GM19023 (cell line): ENCODE measurements at regions not wholly inside any gene's neighbourhood (a gene's known extent, or its start where the extent isn't known, plus 50 kb on each side); places are given as distances from the start of the nearest gene placed in this dataset.

Source experiments
- ATAC-seq: cut with Tn5 transposase; IDR thresholded peaks from one replicate; pipeline ENCODE4 v1.9.1; 2021; ENCODE audit warnings: mild to moderate bottlenecking, moderate library complexity; ENCODE audit not compliant: unreplicated experiment

- ATAC-seq: no peak
Measured at GRCh38 chr2:138964418-138964817, 184.2 kb upstream of the NXPH2 start.

GRCh38 chr2:138962686-138963085 is 182.5 kb upstream of the NXPH2 start:
- no peak for ATAC-seq

- ATAC-seq: no peak
Measured at GRCh38 chr2:138960191-138960590, 180.0 kb upstream of the NXPH2 start.

GRCh38 chr2:138959031-138959430 is 178.8 kb upstream of the NXPH2 start:
- no peak for ATAC-seq

- ATAC-seq: no peak
Measured at GRCh38 chr2:138956116-138956515, 175.9 kb upstream of the NXPH2 start.

- no peak for ATAC-seq
Measured at GRCh38 chr2:138950486-138950885, 170.3 kb upstream of the NXPH2 start.

GRCh38 chr2:138949517-138949916 is 169.3 kb upstream of the NXPH2 start:
- ATAC-seq: no peak

GRCh38 chr2:138948070-138948539 is 167.9 kb upstream of the NXPH2 start:
- ATAC-seq: peak; percentile 87

- no peak for ATAC-seq
Measured at GRCh38 chr2:138943470-138943869, 163.3 kb upstream of the NXPH2 start.

- ATAC-seq: no peak
Measured at GRCh38 chr2:138942466-138942865, 162.3 kb upstream of the NXPH2 start.

GRCh38 chr2:138931284-138932256 is 151.4 kb upstream of the NXPH2 start:
- ATAC-seq: no peak

GRCh38 chr2:138930571-138930970 is 150.4 kb upstream of the NXPH2 start:
- ATAC-seq: no peak

- no peak for ATAC-seq
Measured at GRCh38 chr2:138928374-138929021, 148.3 kb upstream of the NXPH2 start.

- ATAC-seq: no peak
Measured at GRCh38 chr2:138922973-138923563, 142.9 kb upstream of the NXPH2 start.

- ATAC-seq: no peak
Measured at GRCh38 chr2:138919120-138919747, 139.0 kb upstream of the NXPH2 start.

- ATAC-seq: no peak
Measured at GRCh38 chr2:138910427-138910826, 130.2 kb upstream of the NXPH2 start.

GRCh38 chr2:138906549-138906948 is 126.4 kb upstream of the NXPH2 start:
- no peak for ATAC-seq

GRCh38 chr2:138902239-138902871 is 122.2 kb upstream of the NXPH2 start:
- no peak for ATAC-seq

GRCh38 chr2:138901530-138901929 is 121.3 kb upstream of the NXPH2 start:
- ATAC-seq: no peak

- no peak for ATAC-seq
Measured at GRCh38 chr2:138898855-138899254, 118.7 kb upstream of the NXPH2 start.

- no peak for ATAC-seq
Measured at GRCh38 chr2:138897274-138897673, 117.1 kb upstream of the NXPH2 start.
